A172 (cell line): ENCODE measurements at regions not wholly inside any gene's neighbourhood (a gene's known extent, or its start where the extent isn't known, plus 50 kb on each side); places are given as distances from the start of the nearest gene placed in this dataset.
"Not testable (repeated sequence)": the region's sequence is repeated elsewhere in the genome, so short reads cannot be mapped to it uniquely, and the experiment has no call there.

ENCODE experiments used
- DNase-seq: peaks from one replicate; pipeline ENCODE4 v3.0.0-alpha.2; 2015; ENCODE audit warnings: low spot score

DNA sequence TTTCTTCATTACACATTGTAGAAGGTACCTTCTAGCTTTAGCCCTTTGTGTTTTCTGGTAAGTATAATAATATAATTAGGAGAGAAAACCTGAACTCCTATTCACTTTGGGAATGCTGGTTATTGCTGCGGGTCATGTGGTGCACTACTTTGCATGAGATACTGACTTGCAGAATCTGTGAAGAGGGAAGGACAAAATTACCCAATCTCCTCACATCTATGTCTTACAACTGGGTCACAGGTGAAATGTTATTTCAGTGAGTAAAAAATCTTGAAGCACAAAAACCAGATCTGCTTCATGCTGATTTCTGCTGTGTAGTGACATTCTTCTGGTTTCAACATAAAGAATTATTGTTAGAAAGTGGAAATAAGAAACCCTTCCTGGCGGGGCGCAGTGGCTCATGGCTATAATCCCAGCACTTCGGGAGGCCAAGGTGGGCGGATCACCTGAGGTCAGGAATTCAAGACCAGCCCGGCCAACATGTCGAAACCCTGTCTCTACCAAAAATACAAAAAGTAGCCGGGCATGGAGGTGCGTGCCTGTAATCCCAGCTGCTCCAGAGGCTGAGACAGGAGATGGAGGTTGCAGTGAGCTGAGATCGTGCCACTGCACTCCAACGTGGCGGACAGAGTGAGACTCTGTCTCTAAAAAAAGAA lies 211.0 kb upstream of the REG3G start:
- no peak for DNase-seq

DNA sequence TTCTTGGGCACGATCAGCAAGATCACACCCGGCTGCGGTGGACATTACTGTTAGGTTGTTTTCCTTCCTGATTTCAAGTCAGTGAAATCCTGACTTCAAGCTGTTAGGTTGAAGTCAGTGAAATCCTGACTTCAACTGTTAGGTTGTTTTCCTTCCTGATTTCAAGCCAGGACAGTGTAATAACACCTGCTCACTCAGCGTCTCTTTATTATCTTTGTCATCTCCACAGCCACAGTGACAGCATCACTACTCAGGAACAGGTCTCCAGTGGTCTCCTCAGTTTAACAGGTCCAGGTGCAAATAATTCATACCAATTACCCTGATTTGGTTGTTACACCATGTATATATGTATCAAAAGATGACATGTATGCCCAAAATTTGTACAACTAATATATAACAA lies 208.1 kb upstream of the REG3G start:
- no peak for DNase-seq

DNA sequence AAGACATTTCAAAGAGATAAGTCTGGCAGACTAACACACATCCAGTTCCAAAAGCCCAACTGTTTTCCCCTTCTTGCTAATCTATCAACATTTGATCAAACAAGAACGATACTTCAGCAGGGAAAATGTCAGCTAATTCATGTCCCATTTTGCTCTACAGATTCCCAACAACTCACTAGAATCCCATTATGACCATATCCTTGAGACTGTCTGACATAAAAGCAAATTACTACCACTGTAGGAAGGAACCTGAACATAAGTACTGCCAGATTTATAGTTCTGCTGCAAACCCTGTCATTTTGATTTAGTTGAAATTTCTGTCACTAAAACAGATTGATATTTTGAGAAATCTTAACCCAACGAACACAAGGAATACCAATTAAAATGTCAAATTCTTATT lies 193.0 kb upstream of the REG3G start:
- DNase-seq = no peak

DNA sequence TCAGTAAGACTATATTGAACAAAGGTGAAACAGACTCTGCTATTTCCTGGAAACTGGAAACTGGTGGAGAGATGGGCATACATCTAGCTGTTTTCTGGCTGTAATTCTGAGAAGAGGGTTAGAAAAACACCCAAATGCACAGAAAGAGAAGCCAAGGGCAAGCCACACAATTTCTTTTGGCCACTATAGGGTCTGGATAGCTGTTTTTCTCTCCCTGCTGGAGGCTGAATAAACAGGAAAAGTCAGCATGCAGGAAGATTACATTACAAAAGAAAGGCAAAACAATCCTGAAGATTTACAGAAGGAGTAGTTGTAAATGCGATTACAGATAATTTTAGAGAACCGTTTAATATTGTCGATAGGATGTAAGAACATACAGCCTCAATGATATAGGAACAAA lies 186.2 kb upstream of the REG3G start:
- no peak for DNase-seq

DNA sequence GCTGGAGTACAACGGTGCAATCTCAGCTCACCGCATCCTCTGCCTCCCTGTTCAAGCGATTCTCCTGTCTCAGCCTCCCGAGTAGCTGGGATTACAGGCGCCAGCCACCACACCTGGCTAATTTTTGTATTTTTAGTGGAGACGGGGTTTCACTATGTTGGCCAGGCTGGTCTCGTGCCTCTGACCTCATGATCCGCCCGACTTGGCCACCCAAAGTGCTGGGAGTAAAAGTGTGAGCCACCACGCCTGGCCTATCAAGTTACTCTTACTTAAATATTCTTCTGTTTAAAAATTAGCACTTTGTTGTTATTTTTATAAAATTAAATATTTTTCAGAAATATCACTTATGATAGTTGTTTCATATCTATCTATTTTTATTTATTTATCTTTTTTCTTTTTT lies 185.2 kb upstream of the REG3G start:
- DNase-seq = not testable (repeated sequence)

DNA sequence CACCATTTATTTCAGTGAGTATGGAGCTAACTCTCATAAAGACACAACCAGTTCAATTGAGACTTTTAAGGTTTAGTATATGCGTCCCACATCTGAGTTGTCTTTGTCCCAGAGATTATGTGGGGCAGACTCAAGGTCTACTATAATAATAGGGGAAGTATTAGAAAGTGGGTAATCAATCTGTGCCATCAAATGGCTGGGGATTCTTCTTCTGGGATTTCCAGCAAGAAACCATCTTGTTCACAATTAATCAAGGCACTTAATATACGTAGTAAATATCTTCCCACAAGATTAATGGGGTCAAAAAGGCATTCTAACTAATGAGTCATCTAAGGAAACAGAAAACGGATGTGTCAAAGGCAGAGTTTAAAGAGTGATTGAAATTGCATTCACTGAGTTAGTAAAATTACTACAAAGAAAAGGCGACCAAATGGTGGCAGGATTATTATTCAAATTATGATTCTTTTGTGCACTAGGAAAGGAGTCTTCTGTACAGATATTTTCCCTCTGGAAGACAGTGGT lies 179.8 kb upstream of the REG3G start:
- DNase-seq = peak; percentile 18

DNA sequence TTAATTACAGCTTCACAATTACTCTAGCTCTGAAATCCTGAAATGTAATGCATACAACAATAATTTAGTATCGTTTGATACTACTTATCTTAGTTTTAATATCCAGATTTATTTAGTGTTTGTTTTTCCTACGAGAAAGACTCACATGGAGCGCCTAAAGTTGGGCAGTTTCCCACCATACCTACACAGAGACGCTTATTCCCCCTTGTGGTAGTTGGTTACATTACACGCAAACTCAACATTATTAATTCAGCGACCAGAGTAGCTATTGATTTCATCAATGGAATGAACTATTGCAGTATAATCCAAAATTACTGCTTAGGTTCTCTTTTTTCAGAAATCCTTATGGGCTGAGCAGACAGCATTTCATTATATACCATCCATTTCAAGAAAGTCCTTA lies 164.0 kb upstream of the REG3G start:
- DNase-seq = peak; percentile 29

DNA sequence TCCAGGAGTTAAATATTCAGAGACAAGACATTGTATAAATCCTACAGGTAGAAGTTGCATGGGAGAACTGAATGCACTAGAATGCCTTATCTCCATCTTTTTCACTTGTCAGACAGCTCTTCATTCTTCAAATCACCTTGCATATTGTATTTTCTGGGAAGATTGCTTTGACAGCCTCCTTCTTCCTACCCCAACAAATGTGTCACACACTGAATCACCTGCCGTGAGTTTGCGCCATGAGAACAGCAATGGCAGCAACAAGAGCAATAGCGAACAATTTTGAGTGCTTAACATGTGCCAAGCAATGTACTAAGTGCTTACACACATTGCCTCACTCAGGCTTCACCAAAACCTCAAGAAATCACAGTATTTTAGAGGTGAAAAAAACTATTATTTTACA lies 161.3 kb upstream of the REG3G start:
- no peak for DNase-seq

DNA sequence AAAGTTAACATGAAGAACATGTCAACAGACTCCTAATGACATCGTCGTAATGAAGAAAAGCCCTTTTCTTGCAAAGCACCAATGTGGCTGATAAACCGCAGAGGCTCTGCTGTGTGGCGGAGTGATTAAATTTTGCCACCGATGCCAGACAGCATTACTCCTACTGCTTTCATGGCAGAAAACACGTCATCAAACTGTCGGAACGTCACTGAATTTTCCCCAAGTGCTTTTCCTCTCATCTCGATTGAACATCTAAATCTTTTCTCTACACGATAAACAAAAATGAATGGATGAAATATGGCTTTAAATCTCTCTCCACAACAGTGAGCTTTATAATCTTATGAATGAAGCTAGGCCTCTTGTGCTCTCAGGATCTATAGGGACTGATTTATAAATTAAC lies 159.8 kb upstream of the REG3G start:
- DNase-seq = no peak

DNA sequence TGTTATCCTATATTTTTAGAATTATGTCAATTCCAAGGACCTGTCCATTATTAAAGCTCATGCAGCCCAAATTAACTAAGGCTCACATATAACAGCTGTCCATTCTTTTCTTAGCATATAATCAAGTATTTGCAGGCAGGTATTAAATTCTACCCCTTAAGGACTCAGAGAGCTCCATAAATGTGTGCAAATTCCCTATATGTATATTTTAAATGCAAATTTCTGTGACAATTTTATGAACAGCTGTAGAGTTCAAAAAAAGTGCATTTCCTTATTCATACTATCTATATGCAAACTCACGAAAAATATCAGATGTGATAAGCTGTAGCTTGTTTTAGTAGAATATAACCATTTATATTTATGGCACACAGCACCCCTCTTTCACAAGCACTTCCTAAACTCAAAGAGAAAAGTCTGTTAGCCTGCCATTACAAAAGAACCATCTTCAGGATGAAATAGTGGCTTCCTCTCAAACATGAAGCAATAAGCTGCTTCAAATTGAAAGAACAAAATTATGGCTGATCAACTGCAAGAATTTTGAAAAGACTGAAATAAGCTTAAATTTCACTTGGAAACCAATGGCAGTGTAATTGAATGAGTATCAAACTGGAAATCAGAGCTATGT lies 155.0 kb upstream of the REG3G start:
- no peak for DNase-seq

DNA sequence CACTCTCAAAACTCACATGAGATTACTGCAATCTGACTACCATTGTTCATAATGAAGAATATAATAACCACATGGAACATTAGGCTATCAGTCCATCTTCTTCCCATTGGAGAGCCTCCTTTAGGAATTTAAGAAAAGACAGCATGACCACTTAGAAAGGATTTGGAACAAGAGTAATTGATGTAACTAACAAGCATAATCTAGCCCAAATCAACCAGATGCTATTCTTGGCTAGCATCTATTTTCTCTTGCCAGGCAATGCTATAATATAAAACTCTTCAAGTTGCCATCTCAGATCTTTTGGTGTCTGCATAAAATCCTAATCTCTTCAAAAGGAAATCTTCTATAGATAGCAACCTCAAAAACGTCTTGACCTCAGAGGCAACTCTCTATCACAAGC lies 152.0 kb upstream of the REG3G start:
- no peak for DNase-seq

DNA sequence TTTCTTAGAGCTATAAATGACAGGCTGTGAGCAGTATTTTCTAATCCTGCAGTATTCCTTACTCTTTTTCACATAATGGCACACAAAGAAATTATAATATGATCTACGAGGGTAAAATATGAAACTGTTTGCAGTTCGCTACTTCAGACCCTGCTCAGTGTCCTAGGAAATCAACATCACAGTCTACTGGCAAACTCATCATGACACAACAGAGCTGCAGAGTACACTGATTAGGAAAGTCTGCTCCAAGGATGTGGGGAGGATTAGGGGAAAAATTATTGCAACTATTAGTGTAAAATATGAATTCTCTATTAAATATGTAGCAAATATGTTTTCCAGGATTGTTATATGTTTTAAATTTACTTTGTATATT lies 149.2 kb upstream of the REG3G start:
- DNase-seq = no peak

DNA sequence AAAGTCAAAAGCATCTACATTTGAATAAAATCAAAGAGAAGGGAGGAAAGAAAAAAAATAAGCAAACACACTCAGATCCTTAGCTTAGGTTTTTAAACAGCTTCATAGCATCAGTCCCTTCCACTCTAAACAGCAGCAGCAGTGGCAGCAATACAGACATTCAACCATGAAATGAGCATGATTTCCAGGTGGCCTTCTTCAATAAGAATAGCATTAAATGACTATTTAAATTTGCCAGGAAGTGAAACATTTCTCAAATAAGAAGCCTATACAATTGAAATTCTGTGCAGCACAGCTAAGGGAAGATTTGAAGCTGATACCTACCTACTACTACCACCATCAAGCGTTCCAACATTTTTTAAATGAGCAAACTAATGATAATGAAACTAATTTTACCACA lies 138.1 kb upstream of the REG3G start:
- no peak for DNase-seq

DNA sequence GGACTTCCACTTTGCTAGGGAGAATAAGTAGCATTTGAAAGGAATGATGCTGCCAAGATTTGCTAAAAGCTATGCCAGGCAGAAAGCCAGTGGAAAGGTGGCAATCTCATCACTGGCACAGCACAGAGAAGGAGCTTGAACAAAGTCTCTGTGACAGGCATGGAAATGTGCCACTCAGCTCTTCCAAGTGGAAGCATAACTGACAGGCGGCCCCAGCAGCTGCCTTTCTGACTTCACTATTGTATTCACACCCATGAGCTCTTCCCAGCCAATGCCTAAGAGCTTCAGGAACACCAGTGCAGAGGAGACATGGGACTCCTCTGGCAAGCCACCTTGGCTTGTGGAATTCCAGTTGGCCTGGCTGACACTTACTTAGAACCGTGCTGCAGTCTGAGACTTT lies 134.6 kb upstream of the REG3G start:
- no peak for DNase-seq

DNA sequence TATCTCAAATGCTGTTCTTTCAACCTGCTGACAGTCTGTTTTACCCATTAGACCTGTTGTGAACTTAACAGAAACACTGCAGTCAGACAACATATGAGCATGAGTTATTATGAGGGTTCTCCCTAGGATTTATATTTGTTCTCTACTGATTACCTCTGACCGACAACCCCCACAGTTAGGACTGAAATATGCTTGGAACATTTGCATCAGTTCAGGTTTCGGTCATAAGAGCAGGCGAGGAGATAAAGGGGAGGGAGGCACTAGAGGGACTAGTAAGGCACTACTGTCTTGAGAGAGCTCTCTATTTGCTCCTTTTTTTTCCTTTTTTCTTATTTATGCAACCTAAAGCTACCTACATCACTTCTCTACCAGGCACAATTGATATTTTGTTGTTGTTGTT lies 133.2 kb upstream of the REG3G start:
- DNase-seq = no peak

DNA sequence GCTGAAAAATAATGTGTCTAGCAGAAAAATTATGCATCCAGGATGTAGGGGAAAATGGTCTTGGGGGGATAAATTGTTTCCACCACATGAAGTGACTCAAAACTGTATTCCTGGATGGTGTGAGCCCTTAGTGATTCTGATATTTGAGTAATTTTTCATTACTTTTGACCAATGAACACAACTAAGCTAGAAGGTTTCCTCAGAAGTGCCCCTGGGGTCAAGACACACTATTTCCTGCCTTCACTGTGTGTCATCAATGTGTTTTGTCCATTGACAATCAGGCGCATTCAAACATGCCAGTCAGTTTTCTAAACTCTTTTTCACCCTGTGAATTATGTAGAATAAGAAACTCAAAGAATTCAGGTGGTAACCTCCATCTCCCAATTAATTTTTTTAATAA lies 130.5 kb upstream of the REG3G start:
- DNase-seq = no peak

DNA sequence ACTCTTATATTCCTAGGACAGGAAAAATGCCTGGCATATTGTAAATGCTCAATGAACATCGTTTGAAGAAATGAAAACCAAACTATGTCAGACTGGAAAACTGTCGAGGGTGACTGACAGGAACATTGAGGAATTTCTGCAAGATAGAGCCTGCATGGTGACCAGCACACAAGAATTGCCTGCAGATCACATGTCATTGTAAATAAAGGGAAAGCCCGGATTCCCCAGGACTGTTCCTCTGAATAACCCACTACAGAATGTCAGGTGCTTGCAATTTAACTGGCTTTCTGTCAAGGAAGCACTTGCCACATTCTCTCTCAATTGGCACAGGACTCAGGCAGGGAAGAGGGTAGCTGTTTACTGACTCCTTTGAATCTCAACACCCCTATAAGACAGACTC lies 129.0 kb upstream of the REG3G start:
- no peak for DNase-seq

DNA sequence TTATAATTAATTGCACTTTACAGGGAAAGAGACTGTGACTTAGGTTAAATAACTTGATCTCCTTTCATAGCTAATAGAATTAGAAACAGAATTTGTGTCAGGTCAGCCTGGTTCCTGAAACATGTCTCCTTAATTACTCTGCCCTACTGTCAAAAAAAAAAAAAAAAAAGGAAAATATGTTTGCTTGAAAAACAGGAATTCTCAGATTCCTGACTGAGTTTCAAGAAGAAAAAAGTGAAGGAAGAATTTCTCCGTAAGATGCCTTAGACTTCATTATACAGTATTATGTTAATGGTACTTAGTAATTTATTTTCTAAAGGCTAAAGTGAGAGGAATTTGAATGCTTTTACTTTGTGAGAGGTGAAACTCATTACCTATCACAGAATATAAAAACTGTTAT lies 118.4 kb upstream of the REG3G start:
- no peak for DNase-seq

DNA sequence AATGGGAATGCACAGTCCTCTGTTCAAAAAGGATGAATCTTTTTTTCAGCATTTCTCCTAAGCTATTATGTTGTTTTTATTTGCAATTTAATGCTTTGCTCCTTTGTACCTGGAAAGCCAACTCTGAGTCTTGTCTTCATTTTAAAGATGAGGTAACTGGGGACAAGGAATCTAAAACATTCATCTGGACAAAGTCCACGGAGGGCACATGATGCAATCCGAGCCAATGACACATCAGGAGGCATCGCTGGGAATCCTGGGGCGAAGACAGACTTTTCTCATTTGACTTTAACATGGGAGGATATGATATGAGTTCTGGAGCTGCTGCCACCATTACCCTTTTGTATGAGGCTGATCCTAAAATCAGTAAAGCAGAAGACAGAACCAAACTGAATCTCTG lies 116.5 kb upstream of the REG3G start:
- DNase-seq = peak; percentile 18

DNA sequence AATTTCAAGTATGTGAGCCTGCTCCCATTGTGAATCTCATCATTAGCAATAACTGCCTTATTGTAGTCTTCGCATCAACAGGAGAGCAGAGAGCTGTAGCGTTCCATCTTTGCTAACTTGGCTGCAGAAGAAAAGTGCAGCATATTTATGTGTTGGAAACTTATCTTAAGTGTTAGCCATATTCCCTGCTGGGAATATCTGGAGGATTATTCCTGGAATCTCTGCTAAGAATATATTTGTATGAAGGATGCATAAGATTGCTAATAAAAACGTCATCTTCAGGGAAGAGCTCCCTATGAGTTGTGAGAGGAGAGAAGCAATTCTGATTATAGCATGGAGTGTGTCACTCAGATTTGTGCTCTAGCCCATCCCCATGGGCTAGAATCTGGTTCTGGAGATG lies 115.1 kb upstream of the REG3G start:
- no peak for DNase-seq

DNA sequence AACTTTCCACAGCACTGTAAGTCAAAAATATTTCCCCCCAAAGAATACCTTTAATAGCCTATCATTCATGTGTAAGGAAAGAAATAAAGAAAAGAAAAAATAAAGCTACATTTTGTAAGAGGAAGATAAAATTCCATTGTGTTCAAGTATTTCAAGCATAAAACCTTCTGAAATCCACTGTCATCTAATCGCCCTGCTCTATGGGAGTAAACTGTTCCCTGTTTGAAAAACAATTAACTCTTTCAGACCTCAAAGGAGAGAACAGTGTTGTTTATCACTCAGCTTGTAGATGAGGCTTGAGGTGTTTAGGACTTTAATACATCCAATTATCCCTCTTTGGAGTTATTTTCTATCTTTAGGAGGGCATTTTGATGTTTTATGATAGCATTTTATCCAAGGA lies 112.2 kb upstream of the REG3G start:
- DNase-seq = no peak

DNA sequence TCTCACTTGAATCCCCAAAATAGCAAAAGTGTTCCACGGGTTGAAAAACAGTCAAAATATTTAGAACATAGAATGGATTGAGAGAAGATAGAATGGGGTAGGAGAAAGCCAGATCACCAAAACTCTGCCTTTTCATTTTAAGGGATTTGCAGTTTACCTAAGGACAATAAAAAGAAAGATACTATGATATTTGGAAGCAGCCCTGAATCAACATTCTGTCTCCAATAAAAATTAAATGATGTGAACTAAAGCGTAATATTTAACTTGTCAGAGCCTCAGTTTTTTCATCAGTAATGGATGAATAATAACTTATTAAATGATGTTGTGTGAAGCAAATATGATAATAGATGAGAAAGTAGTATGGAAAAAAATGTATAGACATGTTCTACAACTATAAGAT lies 100.2 kb upstream of the REG3G start:
- DNase-seq = no peak

DNA sequence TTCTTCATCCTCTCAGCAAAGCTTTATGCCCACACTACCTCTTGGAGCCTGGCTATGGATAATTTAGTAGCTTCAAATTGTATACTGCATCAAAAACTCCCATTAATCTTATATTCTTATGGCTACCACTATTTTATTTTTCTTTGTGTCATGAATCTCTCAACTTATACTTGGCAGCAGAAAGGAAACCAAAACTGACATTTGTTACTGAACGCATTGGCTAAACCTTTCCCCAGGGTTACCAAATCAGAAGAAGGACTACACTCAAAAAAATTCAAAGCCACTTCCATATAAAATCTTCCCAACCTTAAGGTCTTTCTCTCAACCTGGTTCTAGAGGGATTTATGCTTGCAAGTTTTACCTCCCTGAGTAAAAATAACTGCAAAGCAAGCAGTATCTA lies 97.0 kb upstream of the REG3G start:
- no peak for DNase-seq

DNA sequence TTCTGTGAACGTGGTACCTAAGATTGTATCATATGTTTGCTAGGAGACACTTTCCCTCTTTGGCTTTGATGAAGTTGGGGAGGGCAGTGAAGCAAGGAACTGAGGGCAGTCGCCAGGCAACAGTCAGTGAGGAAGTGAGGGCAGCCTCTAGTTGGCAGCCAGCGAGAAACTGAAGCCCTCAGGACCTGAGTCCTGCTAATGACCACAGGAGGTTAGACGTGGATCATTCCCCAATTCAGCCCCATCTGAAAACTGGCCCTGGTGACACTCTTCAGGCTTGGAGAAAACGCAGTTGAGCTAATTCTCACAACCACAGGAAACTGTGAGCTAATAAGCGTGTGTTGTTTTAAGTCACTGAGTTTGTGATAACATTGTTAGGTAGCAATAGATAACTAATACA lies 84.5 kb upstream of the REG3G start:
- no peak for DNase-seq
